ENCODE measurements at regions not wholly inside any gene's neighbourhood (a gene's known extent, or its start where the extent isn't known, plus 50 kb on each side); places are given as distances from the start of the nearest gene placed in this dataset.

DNA sequence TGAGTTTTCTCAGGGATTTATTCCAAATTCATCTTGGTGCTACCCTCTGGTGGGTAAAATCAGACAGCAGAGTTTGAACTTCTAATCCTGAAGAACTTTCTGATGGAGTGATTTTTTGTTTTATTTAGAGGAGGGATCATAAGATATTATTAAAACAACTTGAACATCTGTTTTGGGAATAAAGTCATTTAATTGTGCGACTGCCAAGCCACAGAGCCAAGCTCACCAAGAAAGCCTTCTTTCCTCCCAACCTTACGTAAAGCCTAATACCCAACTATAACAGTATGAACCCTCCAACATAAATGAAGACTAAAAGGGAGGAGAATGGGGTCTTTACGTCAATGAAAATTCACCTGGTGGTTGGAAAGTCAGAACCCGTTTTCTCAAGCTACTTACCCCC is 205.5 kb upstream of the IGF1 start:
- no peak for TF ChIP-seq POLR2AphosphoS5 (IDR thresholded peaks at IDR 0.05; ENCODE audit: low read depth, low read length)
- TF ChIP-seq POLR2A (IDR thresholded peaks at IDR 0.05; ENCODE audit: low read depth, low read length) = no peak

All from GM12892 (cell line).